OCI-LY1 (cell line): ENCODE measurements at regions not wholly inside any gene's neighbourhood (a gene's known extent, or its start where the extent isn't known, plus 50 kb on each side); places are given as distances from the start of the nearest gene placed in this dataset.
"Not testable (repeated sequence)": the region's sequence is repeated elsewhere in the genome, so short reads cannot be mapped to it uniquely, and the experiment has no call there.

Experiments
- H2AFZ ChIP-seq: fragments of 200-600 bp; sonication (generic), shearing (Covaris generic); 2 replicates; pipeline ENCODE4 v1.6.0; 2014; ENCODE audit warnings: antibody characterized with exemption, mild to moderate bottlenecking, low read length
- H3F3A ChIP-seq: fragments of 200-600 bp; sonication (generic), shearing (Covaris generic); 2 replicates; pipeline ENCODE4 v1.6.0; 2014; ENCODE audit warnings: mild to moderate bottlenecking, antibody characterized with exemption, low read length, moderate library complexity; ENCODE audit not compliant: insufficient read depth
- H3K27ac ChIP-seq: fragments of 200-600 bp; sonication (generic); 2 replicates; pipeline ENCODE4 v1.5.1; 2014; ENCODE audit warnings: low read length, mixed run types, mild to moderate bottlenecking, low read depth; ENCODE audit not compliant: poor library complexity, severe bottlenecking
- H3K27me3 ChIP-seq: fragments of 200-600 bp; sonication (generic); 2 replicates; pipeline ENCODE4 v1.6.0; 2014; ENCODE audit warnings: antibody characterized with exemption, mild to moderate bottlenecking, low read length, moderate library complexity; ENCODE audit not compliant: insufficient read depth
- H3K36me3 ChIP-seq: fragments of 200-600 bp; sonication (generic); 2 replicates; pipeline ENCODE4 v1.6.1; 2014; ENCODE audit warnings: mild to moderate bottlenecking, antibody characterized with exemption, low read length, moderate library complexity, mixed read lengths; ENCODE audit not compliant: insufficient read depth
- H3K4me1 ChIP-seq: fragments of 200-600 bp; sonication (generic); 2 replicates; pipeline ENCODE4 v1.5.1; 2014; ENCODE audit warnings: mild to moderate bottlenecking, low read length, moderate library complexity; ENCODE audit not compliant: insufficient read depth, severe bottlenecking
- H3K4me2 ChIP-seq: fragments of 200-600 bp; sonication (generic), shearing (Covaris generic); 2 replicates; pipeline ENCODE4 v1.6.1; 2014; ENCODE audit warnings: low read length
- H3K4me3 ChIP-seq: fragments of 200-600 bp; sonication (generic); 2 replicates; pipeline ENCODE4 v1.5.1; 2014; ENCODE audit warnings: low read length, low read depth, mild to moderate bottlenecking, mixed read lengths; ENCODE audit not compliant: poor library complexity, severe bottlenecking
- H3K79me2 ChIP-seq: fragments of 200-600 bp; shearing (Covaris generic); 2 replicates; pipeline ENCODE4 v1.6.1; 2016; ENCODE audit warnings: mixed run types, low read length, mixed read lengths; ENCODE audit not compliant: insufficient read depth
- H3K9ac ChIP-seq: fragments of 200-600 bp; sonication (generic), shearing (Covaris generic); 2 replicates; pipeline ENCODE4 v1.6.1; 2014; ENCODE audit warnings: mild to moderate bottlenecking, low read length, mixed read lengths
- H3K9me2 ChIP-seq: fragments of 200-600 bp; sonication (generic), shearing (Covaris generic); 2 replicates; pipeline ENCODE4 v1.6.1; 2014; ENCODE audit warnings: low read depth, mild to moderate bottlenecking, low read length, mixed read lengths
- H3K9me3 ChIP-seq: fragments of 200-600 bp; shearing (Covaris generic); 2 replicates; pipeline ENCODE4 v1.6.1; 2014; ENCODE audit warnings: low read length, mixed read lengths
- H4K20me1 ChIP-seq: fragments of 200-600 bp; sonication (generic), shearing (Covaris generic); 2 replicates; pipeline ENCODE4 v1.6.0; 2016; ENCODE audit warnings: mild to moderate bottlenecking, low read length; ENCODE audit not compliant: insufficient read depth
- CTCF ChIP-seq: fragments of 200-600 bp; sonication (generic), shearing (Covaris generic); IDR thresholded peaks from 2 replicates; pipeline ENCODE4 v1.5.1; 2017; ENCODE audit warnings: mild to moderate bottlenecking, antibody characterized with exemption, low read length, moderate library complexity, mixed read lengths
- EZH2 ChIP-seq: fragments of 200-600 bp; sonication (generic), shearing (Covaris generic); IDR thresholded peaks from 2 replicates; pipeline ENCODE4 v1.8.0; 2017; ENCODE audit warnings: borderline replicate concordance, mixed run types, mild to moderate bottlenecking, antibody characterized with exemption, low read length, moderate library complexity, mixed read lengths

GRCh38 chr5:128711216-128711615, 173.2 kb upstream of the FBN2 start:
- Histone ChIP-seq H3K9ac (no peak overlapping the region), H3K9me3 (no peaks in the 10 kb centered on the region), H3F3A (no peaks in the 10 kb centered on the region), H3K4me1 (no peaks in the 10 kb centered on the region), H3K27me3 (no peaks in the 10 kb centered on the region), H3K36me3 (no peaks in the 10 kb centered on the region), H3K4me2 (no peak overlapping the region), H4K20me1 (no peaks in the 10 kb centered on the region), H3K79me2 (no peaks in the 10 kb centered on the region), H3K9me2 (no peaks in the 10 kb centered on the region), H3K27ac (no peak overlapping the region), H3K4me3 (no peak overlapping the region), H2AFZ (no peak overlapping the region)
- TF ChIP-seq EZH2 (no peak), CTCF (no peak)

GRCh38 chr5:128714551-128714950, 176.5 kb upstream of the FBN2 start:
- no peak overlapping the region for H3K4me2 ChIP-seq
- no peak overlapping the region for H3K27ac ChIP-seq
- no peak overlapping the region for H3K9ac ChIP-seq
- no peaks in the 10 kb centered on the region for H4K20me1 ChIP-seq
- H3K36me3 ChIP-seq = no peaks in the 10 kb centered on the region
- H3F3A ChIP-seq = no peaks in the 10 kb centered on the region
- H3K79me2 ChIP-seq = no peaks in the 10 kb centered on the region
- TF ChIP-seq CTCF (no peak), EZH2 (no peak)
- H3K9me3 ChIP-seq = no peaks in the 10 kb centered on the region
- no peaks in the 10 kb centered on the region for H3K9me2 ChIP-seq
- no peak overlapping the region for H3K4me3 ChIP-seq
- no peaks in the 10 kb centered on the region for H3K27me3 ChIP-seq
- no peaks in the 10 kb centered on the region for H3K4me1 ChIP-seq
- H2AFZ ChIP-seq = no peak overlapping the region

GRCh38 chr5:128722551-128722950, 184.5 kb upstream of the FBN2 start:
- no peaks in the 10 kb centered on the region for H3K9me3 ChIP-seq
- H3K9me2 ChIP-seq = no peaks in the 10 kb centered on the region
- no peak overlapping the region for H2AFZ ChIP-seq
- TF ChIP-seq CTCF (no peak), EZH2 (no peak)
- no peak overlapping the region for H3K4me3 ChIP-seq
- no peak overlapping the region for H3K9ac ChIP-seq
- no peaks in the 10 kb centered on the region for H3K4me1 ChIP-seq
- H4K20me1 ChIP-seq = no peaks in the 10 kb centered on the region
- no peaks in the 10 kb centered on the region for H3K79me2 ChIP-seq
- no peak overlapping the region for H3K27ac ChIP-seq
- no peak overlapping the region for H3K4me2 ChIP-seq
- no peaks in the 10 kb centered on the region for H3K27me3 ChIP-seq
- H3F3A ChIP-seq = no peaks in the 10 kb centered on the region
- no peaks in the 10 kb centered on the region for H3K36me3 ChIP-seq

- not testable (repeated sequence) for H3K79me2 ChIP-seq, H2AFZ ChIP-seq, H3K9me2 ChIP-seq, H3K36me3 ChIP-seq, H3K27ac ChIP-seq, H3K9me3 ChIP-seq, H3K4me3 ChIP-seq, H3K4me1 ChIP-seq, H3K9ac ChIP-seq, H4K20me1 ChIP-seq, H3K4me2 ChIP-seq, H3K27me3 ChIP-seq, H3F3A ChIP-seq
Measured at GRCh38 chr5:128730021-128730420, 192.0 kb upstream of the FBN2 start.

GRCh38 chr5:128735656-128736055, 197.6 kb upstream of the FBN2 start:
- H3K79me2 ChIP-seq, H3K9me3 ChIP-seq, H3K4me3 ChIP-seq, H3K27ac ChIP-seq, H3K9ac ChIP-seq, H3F3A ChIP-seq, H4K20me1 ChIP-seq, H3K9me2 ChIP-seq, H2AFZ ChIP-seq, H3K36me3 ChIP-seq, H3K4me1 ChIP-seq, H3K27me3 ChIP-seq, H3K4me2 ChIP-seq: not testable (repeated sequence)
